Neural cell (in vitro differentiated cells): ENCODE measurements at regions not wholly inside any gene's neighbourhood (a gene's known extent, or its start where the extent isn't known, plus 50 kb on each side); places are given as distances from the start of the nearest gene placed in this dataset.

Source experiments
- CTCF ChIP-seq: fragments of 450-650 bp; IDR thresholded peaks from 2 replicates; pipeline ENCODE4 v1.5.1; 2014; ENCODE audit warnings: antibody characterized with exemption, mild to moderate bottlenecking, moderate library complexity; ENCODE audit not compliant: poor library complexity, severe bottlenecking
- EP300 ChIP-seq: fragments of 450-650 bp; conservative IDR thresholded peaks from 2 replicates; pipeline ENCODE4 v1.6.1; 2014; ENCODE audit warnings: antibody characterized with exemption, mild to moderate bottlenecking, moderate library complexity; ENCODE audit not compliant: poor library complexity, severe bottlenecking
- EZH2 ChIP-seq: fragments of 200-600, 300-800 bp; shearing (Covaris generic), sonication (generic); IDR thresholded peaks from 2 replicates; pipeline ENCODE4 v1.6.1; 2014; ENCODE audit warnings: antibody characterized with exemption, low read length, borderline replicate concordance, mild to moderate bottlenecking; ENCODE audit not compliant: insufficient read depth, poor library complexity, severe bottlenecking
- POLR2AphosphoS5 ChIP-seq: IDR thresholded peaks from 2 replicates; pipeline ENCODE4 v1.6.1; 2012
- RAD21 ChIP-seq: fragments of 450-650 bp; conservative IDR thresholded peaks from 2 replicates; pipeline ENCODE4 v1.6.1; 2014; ENCODE audit warnings: antibody characterized with exemption, mild to moderate bottlenecking, moderate library complexity
- TAF1 ChIP-seq: IDR thresholded peaks from 2 replicates; pipeline ENCODE4 v1.6.1; 2012; ENCODE audit warnings: low read depth

GRCh38 chr2:176518823-176519222 lies 249.6 kb downstream of the MTX2 start:
- TF ChIP-seq TAF1 (no peak), CTCF (no peak), RAD21 (no peak), POLR2AphosphoS5 (no peak), EP300 (no peak), EZH2 (no peak)
